T-helper 17 cell (primary cell): ENCODE measurements at regions not wholly inside any gene's neighbourhood (a gene's known extent, or its start where the extent isn't known, plus 50 kb on each side); places are given as distances from the start of the nearest gene placed in this dataset.

Experiments
- ATAC-seq: fragments of 150-1000 bp; cut with Tn5 transposase; 2 replicates; pipeline ENCODE4 v1.10.0; 2021; ENCODE audit warnings: mild to moderate bottlenecking, moderate library complexity
- DNase-seq, 3 donors: peaks; one replicate each; pipeline versions ENCODE4 v3.0.0 to v3.0.0-alpha.2; 2020 to 2021
- H3K9me3 ChIP-seq: one replicate; pipeline ENCODE4 v1.7.0; 2013; ENCODE audit warnings: low read length, mild to moderate bottlenecking; ENCODE audit not compliant: control insufficient read depth, poor library complexity, severe bottlenecking
- H3K27ac Mint-ChIP-seq: one replicate; pipeline ENCODE4 v1.8.0; 2022; ENCODE audit warnings: mild to moderate bottlenecking, moderate library complexity, mixed read lengths
- H3K27me3 Mint-ChIP-seq: one replicate; pipeline ENCODE4 v1.8.0; 2022; ENCODE audit warnings: mixed read lengths
- H3K36me3 Mint-ChIP-seq: one replicate; pipeline ENCODE4 v1.8.0; 2022; ENCODE audit warnings: low read depth, mixed read lengths
- H3K4me1 Mint-ChIP-seq: one replicate; pipeline ENCODE4 v1.8.0; 2022; ENCODE audit warnings: mild to moderate bottlenecking, mixed read lengths
- H3K4me3 Mint-ChIP-seq: one replicate; pipeline ENCODE4 v1.8.0; 2022; ENCODE audit warnings: mild to moderate bottlenecking, moderate library complexity, mixed read lengths

GRCh38 chr1:218611916-218612585 lies 266.9 kb downstream of the TGFB2 start:
- H3K9me3 ChIP-seq: no peaks in the 10 kb centered on the region
- Mint-ChIP-seq H3K36me3 (no peaks in the 10 kb centered on the region), H3K27me3 (no peaks in the 10 kb centered on the region), H3K4me3 (no peak overlapping the region), H3K27ac (no peak overlapping the region), H3K4me1 (no peaks in the 10 kb centered on the region)
- DNase-seq: no peak
- ATAC-seq: no peak

- H3K27me3 Mint-ChIP-seq: no peaks in the 10 kb centered on the region
Measured at GRCh38 chr1:218613105-218613504, 268.0 kb downstream of the TGFB2 start.

DNA sequence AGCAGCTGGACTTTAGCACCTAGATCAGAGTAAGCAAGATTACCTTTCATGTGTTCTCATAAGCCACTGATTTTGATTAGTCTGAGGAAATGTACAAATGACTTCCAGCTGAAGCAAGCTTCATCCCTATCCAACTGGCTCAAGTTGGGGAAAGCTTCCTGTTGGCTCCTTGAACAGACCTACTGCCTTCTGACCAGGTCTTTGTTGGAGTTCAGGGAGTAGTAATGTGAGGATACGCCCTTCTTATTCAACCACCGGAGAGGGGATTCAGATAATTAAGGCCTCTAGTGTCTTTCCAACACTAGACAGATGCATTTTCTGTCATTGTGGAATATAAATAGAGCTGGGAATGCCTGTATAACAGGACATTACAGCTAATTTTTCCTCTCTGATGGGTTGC lies 268.9 kb downstream of the TGFB2 start:
- no peaks in the 10 kb centered on the region for H3K27me3 Mint-ChIP-seq
- H3K4me1 Mint-ChIP-seq: no peaks in the 10 kb centered on the region
- no peak for ATAC-seq
- H3K4me3 Mint-ChIP-seq: no peak overlapping the region
- H3K9me3 ChIP-seq: no peaks in the 10 kb centered on the region
- no peak for DNase-seq
- no peaks in the 10 kb centered on the region for H3K36me3 Mint-ChIP-seq
- H3K27ac Mint-ChIP-seq: no peak overlapping the region

More at GRCh38 chr1:218613105-218613504, 268.0 kb downstream of the TGFB2 start:
- no peak for ATAC-seq
- H3K9me3 ChIP-seq: no peaks in the 10 kb centered on the region
- H3K4me1 Mint-ChIP-seq: no peaks in the 10 kb centered on the region
- H3K4me3 Mint-ChIP-seq: no peak overlapping the region
- DNase-seq: no peak
- H3K27ac Mint-ChIP-seq: no peak overlapping the region
- H3K36me3 Mint-ChIP-seq: no peaks in the 10 kb centered on the region

DNA sequence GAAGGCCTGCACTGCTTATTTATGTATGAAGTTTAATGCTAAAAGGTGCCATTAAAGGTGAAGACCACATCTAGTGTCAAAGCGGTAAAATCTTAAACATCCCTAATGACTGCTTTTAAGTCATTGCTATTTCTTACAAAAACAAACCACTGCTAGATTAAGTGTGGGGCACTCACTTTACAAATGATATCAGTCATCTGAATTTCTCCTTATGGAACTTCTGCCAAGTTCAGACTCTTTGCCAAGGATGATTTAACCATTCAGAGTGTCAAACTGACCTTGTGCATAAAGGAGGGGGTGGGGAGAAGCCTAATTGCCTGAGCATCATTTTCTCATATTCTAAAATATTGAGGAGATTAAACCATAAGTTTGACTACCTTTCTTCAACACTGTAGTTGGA lies 271.5 kb downstream of the TGFB2 start:
- ATAC-seq: no peak
- no peak overlapping the region for H3K27ac Mint-ChIP-seq
- no peaks in the 10 kb centered on the region for H3K27me3 Mint-ChIP-seq
- no peaks in the 10 kb centered on the region for H3K36me3 Mint-ChIP-seq
- no peak for DNase-seq
- no peaks in the 10 kb centered on the region for H3K4me1 Mint-ChIP-seq
- H3K4me3 Mint-ChIP-seq: no peak overlapping the region
- H3K9me3 ChIP-seq: no peaks in the 10 kb centered on the region

GRCh38 chr1:218617986-218618385 lies 272.9 kb downstream of the TGFB2 start:
- Mint-ChIP-seq H3K27me3 (no peaks in the 10 kb centered on the region), H3K4me3 (no peak overlapping the region), H3K27ac (no peak overlapping the region), H3K4me1 (no peaks in the 10 kb centered on the region), H3K36me3 (no peaks in the 10 kb centered on the region)
- no peaks in the 10 kb centered on the region for H3K9me3 ChIP-seq
- DNase-seq (no peak), ATAC-seq (no peak)

- H3K9me3 ChIP-seq: no peaks in the 10 kb centered on the region
- no peak overlapping the region for H3K27ac Mint-ChIP-seq
- H3K27me3 Mint-ChIP-seq: no peaks in the 10 kb centered on the region
- H3K36me3 Mint-ChIP-seq: no peaks in the 10 kb centered on the region
- H3K4me3 Mint-ChIP-seq: no peak overlapping the region
- H3K4me1 Mint-ChIP-seq: no peaks in the 10 kb centered on the region
- ATAC-seq (no peak), DNase-seq (no peak)
Measured at GRCh38 chr1:218620956-218621355, 275.8 kb downstream of the TGFB2 start.

GRCh38 chr1:218624052-218624451 lies 278.9 kb downstream of the TGFB2 start:
- no peaks in the 10 kb centered on the region for H3K4me1 Mint-ChIP-seq
- H3K4me3 Mint-ChIP-seq: no peak overlapping the region
- no peak overlapping the region for H3K27ac Mint-ChIP-seq
- no peak for ATAC-seq
- H3K36me3 Mint-ChIP-seq: no peaks in the 10 kb centered on the region
- no peaks in the 10 kb centered on the region for H3K27me3 Mint-ChIP-seq
- H3K9me3 ChIP-seq: no peaks in the 10 kb centered on the region
- DNase-seq: no peak

- DNase-seq: no peak
- Mint-ChIP-seq H3K27ac (no peak overlapping the region), H3K4me1 (no peaks in the 10 kb centered on the region), H3K36me3 (no peaks in the 10 kb centered on the region), H3K4me3 (no peak overlapping the region), H3K27me3 (no peaks in the 10 kb centered on the region)
- no peaks in the 10 kb centered on the region for H3K9me3 ChIP-seq
- no peak for ATAC-seq
Measured at GRCh38 chr1:218625393-218625792, 280.3 kb downstream of the TGFB2 start.

DNA sequence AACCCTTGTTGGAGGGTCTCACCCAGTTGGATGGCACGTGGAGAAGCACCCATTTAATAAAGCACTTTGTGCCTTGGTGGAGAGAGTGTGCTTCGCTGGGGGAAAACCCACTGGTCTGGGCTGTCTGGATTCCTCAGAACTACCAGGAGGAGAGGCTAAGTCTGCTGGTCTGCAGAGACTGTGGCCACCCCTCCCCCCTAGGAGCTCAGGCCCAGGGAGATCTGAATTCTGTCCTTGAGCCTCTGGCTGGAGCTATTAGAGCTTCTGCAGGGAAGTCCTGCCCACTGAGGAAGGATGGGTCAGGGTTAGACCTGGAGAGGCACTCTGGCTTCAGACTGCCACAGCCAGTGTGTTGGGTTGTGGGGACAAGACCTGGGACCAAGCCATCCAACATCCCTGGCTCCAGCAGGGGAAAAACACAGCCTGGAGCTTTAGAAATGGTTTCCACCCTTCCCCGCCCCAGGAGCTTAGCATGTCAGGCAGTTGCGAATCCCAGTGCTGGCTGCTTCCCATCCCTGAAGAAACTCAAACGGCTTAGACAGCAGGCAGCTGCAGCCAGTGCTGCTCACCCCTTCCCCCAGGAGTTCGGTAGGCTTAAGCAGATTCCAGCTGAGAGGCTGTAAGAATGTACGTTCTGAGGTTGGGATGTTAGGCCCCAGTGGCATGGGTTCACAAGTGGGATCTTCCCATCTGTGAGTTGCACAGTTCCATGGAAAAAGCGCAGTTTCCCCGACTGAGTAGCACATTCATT lies 288.3 kb downstream of the TGFB2 start:
- H3K27me3 Mint-ChIP-seq: no peaks in the 10 kb centered on the region
- DNase-seq: no peak
- no peak overlapping the region for H3K4me3 Mint-ChIP-seq

DNA sequence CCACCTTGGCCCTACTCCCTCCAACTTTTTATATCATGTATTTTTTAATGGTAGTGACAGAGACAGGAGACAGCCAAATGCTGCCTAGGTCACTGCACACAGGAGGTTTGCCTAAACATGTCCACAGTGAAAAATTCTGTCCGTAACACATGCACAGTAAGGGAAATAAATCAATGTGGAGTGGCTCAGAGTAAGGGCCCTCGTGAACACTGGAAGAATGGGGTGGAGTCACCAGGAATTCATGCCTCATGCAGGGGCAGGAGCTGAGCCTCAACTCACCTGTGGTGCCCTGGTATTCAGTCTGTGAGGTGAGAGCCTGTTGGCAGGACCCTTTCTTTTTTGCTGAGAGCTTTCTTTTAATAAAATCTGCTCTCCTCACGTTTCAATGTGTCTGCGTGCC lies 289.1 kb downstream of the TGFB2 start:
- H3K4me1 Mint-ChIP-seq: no peaks in the 10 kb centered on the region
- no peaks in the 10 kb centered on the region for H3K36me3 Mint-ChIP-seq
- H3K27me3 Mint-ChIP-seq: no peaks in the 10 kb centered on the region
- H3K4me3 Mint-ChIP-seq: no peak overlapping the region
- H3K27ac Mint-ChIP-seq: no peak overlapping the region
- ATAC-seq: no peak
- DNase-seq: no peak
- H3K9me3 ChIP-seq: no peaks in the 10 kb centered on the region

More for the DNA sequence above, 288.3 kb downstream of the TGFB2 start:
- Mint-ChIP-seq H3K36me3 (no peaks in the 10 kb centered on the region), H3K4me1 (no peaks in the 10 kb centered on the region), H3K27ac (no peak overlapping the region)
- no peaks in the 10 kb centered on the region for H3K9me3 ChIP-seq
- ATAC-seq: no peak

GRCh38 chr1:218636548-218636947 lies 291.4 kb downstream of the TGFB2 start:
- Mint-ChIP-seq H3K4me1 (no peaks in the 10 kb centered on the region), H3K27me3 (no peaks in the 10 kb centered on the region), H3K36me3 (no peaks in the 10 kb centered on the region), H3K27ac (no peak overlapping the region), H3K4me3 (no peak overlapping the region)
- no peaks in the 10 kb centered on the region for H3K9me3 ChIP-seq
- DNase-seq (no peak), ATAC-seq (no peak)

DNA sequence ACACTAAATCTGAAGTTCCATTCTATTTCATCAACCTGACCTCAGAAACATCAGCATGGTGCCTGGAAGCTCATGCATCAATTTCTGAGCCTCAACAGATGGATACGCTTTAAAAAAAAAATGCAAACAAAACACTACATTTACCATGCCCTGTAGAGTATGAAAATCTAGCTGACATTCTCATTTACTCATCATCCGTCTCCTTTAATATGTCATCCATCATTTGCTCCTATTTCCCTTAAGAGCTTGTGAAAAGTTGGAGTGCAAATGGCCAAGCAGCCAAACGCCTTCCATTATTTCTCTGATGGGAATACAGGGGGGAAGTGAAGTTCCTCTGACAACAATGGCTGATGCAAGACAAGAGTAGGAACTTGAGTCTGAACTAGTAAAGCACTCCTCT lies 295.0 kb downstream of the TGFB2 start:
- H3K27ac Mint-ChIP-seq: no peak overlapping the region

DNA sequence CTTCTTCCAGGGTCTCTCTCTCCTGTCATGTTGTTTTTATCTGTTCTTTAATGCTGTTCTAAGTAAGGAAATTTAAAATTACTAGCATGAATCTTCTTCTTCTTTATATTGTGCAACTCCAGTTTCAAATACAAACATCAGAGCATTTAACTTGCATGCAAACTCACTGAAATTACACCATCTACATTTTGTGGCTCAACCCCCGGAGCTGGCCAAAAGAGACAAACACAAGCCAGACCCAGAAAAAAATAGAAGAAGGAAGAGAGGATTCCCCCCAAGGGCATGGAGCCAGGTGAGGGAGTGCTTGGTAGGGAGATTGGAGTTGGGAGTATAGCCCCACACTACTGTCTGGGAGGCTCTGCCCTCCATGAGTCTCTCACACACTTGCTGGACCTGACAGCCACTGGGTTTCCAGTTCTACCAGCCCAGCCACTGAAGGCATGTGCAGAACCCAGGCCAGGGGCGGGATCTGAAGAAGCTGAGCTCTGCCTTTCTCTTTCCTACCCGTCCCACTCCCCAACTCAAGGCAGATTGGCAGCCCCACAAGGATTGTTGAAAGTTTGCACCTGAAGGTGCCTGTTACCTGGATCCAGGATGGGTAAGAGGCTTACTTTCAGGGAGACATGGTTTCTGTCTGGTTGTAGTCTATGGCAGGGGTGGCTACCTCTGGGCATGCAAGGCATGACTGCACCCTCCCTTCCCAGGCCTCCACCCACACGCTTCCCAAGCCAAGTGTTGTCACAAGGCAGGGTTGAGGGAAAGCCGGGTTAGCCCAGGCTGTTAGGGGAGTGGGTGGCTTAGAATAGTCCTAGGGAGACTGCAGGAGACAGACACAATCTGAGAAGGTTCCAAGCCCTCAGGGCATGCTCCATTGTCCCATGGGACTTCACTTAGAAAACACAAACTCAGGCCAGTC lies 297.2 kb downstream of the TGFB2 start:
- H3K4me1 Mint-ChIP-seq: no peaks in the 10 kb centered on the region
- H3K27ac Mint-ChIP-seq: no peak overlapping the region
- H3K27me3 Mint-ChIP-seq: no peaks in the 10 kb centered on the region
- no peaks in the 10 kb centered on the region for H3K36me3 Mint-ChIP-seq
- ATAC-seq (no peak), DNase-seq (no peak)
- H3K4me3 Mint-ChIP-seq: no peak overlapping the region
- no peaks in the 10 kb centered on the region for H3K9me3 ChIP-seq

More for the DNA sequence above, 295.0 kb downstream of the TGFB2 start:
- H3K36me3 Mint-ChIP-seq: no peaks in the 10 kb centered on the region
- H3K4me3 Mint-ChIP-seq: no peak overlapping the region
- no peaks in the 10 kb centered on the region for H3K9me3 ChIP-seq
- no peaks in the 10 kb centered on the region for H3K4me1 Mint-ChIP-seq
- H3K27me3 Mint-ChIP-seq: no peaks in the 10 kb centered on the region
- DNase-seq (no peak), ATAC-seq (no peak)
